ENCODE measurements at regions not wholly inside any gene's neighbourhood (a gene's known extent, or its start where the extent isn't known, plus 50 kb on each side); places are given as distances from the start of the nearest gene placed in this dataset.
A peak's percentile ranks its signal among the peaks of the same experiment; 100 is the strongest.

- no peak for TF ChIP-seq POLR2A (IDR thresholded peaks at IDR 0.05)
- TF ChIP-seq CTCF (IDR thresholded peaks at IDR 0.05), result no peak
- Histone ChIP-seq H3K4me3 (no peak overlapping the region), H3K4me1 (no peaks in the 10 kb centered on the region), H3K27me3 (no peaks in the 10 kb centered on the region), H3K36me3 (no peaks in the 10 kb centered on the region), H3K9me3 (no peaks in the 10 kb centered on the region), H3K27ac (no peak overlapping the region)
- intact Hi-C loops (cut with DNase I), result no loop called here
- ATAC-seq, result no peak
- no peak for DNase-seq
Measured at GRCh38 chr14:21993837-21994236, 320.2 kb upstream of the OR4E1 start.

- intact Hi-C loops (cut with DNase I), result no loop called here
Measured at GRCh38 chr14:21993070-21993469, 319.5 kb upstream of the OR4E1 start.

GRCh38 chr14:21991130-21991529 lies 317.5 kb upstream of the OR4E1 start:
- TF ChIP-seq POLR2A (IDR thresholded peaks at IDR 0.05), result no peak
- no peak for TF ChIP-seq CTCF (IDR thresholded peaks at IDR 0.05)
- WGBS (ENCODE audit: insufficient coverage, low coverage, low lambda C conversion rate, missing lambda C conversion rate), result 31% methylated on average over 2 of the region's 2 CpGs
- DNase-seq, result no peak
- no peak for ATAC-seq
- Histone ChIP-seq H3K9me3 (no peaks in the 10 kb centered on the region), H3K4me3 (no peak overlapping the region), H3K4me1 (no peaks in the 10 kb centered on the region), H3K36me3 (no peaks in the 10 kb centered on the region), H3K27me3 (no peaks in the 10 kb centered on the region), H3K27ac (no peak overlapping the region)
- intact Hi-C loops (cut with DNase I), result no loop called here

More at GRCh38 chr14:21993070-21993469, 319.5 kb upstream of the OR4E1 start:
- 59% methylated on average over 5 of the region's 5 CpGs for WGBS (ENCODE audit: insufficient coverage, low coverage, low lambda C conversion rate, missing lambda C conversion rate)
- Histone ChIP-seq H3K9me3 (no peaks in the 10 kb centered on the region), H3K27ac (no peak overlapping the region), H3K36me3 (no peaks in the 10 kb centered on the region), H3K4me1 (no peaks in the 10 kb centered on the region), H3K4me3 (no peak overlapping the region), H3K27me3 (no peaks in the 10 kb centered on the region)
- TF ChIP-seq POLR2A (IDR thresholded peaks at IDR 0.05), result no peak
- DNase-seq (no peak), ATAC-seq (no peak)

- Histone ChIP-seq H3K27ac (no peak overlapping the region), H3K4me3 (no peak overlapping the region), H3K27me3 (no peaks in the 10 kb centered on the region), H3K36me3 (no peaks in the 10 kb centered on the region), H3K9me3 (no peaks in the 10 kb centered on the region), H3K4me1 (no peaks in the 10 kb centered on the region)
- no peak for DNase-seq
- ATAC-seq, result no peak
- peak in 3 of 4 donors; percentile 25 to 31 (median 30) for TF ChIP-seq CTCF (IDR thresholded peaks at IDR 0.05)
- no peak for TF ChIP-seq POLR2A (IDR thresholded peaks at IDR 0.05)
- intact Hi-C loops (cut with DNase I), result no loop called here
- 29% methylated on average over 2 of the region's 2 CpGs for WGBS (ENCODE audit: insufficient coverage, low coverage, low lambda C conversion rate, missing lambda C conversion rate)
Measured at GRCh38 chr14:21990116-21990515, 316.5 kb upstream of the OR4E1 start.

GRCh38 chr14:21989090-21989489 lies 315.5 kb upstream of the OR4E1 start:
- no peaks in the 10 kb centered on the region for H3K36me3 ChIP-seq
- TF ChIP-seq POLR2A (IDR thresholded peaks at IDR 0.05) (no peak), CTCF (IDR thresholded peaks at IDR 0.05) (no peak)
- WGBS (ENCODE audit: insufficient coverage, low coverage, low lambda C conversion rate, missing lambda C conversion rate), result 54% methylated on average over 7 of the region's 7 CpGs

More at GRCh38 chr14:21989090-21989489, 315.5 kb upstream of the OR4E1 start:
- no peaks in the 10 kb centered on the region for H3K4me1 ChIP-seq
- H3K27ac ChIP-seq, result no peak overlapping the region
- no peak overlapping the region for H3K4me3 ChIP-seq
- no peak for DNase-seq
- intact Hi-C loops (cut with DNase I), result no loop called here
- no peak for ATAC-seq
- no peaks in the 10 kb centered on the region for H3K27me3 ChIP-seq
- no peaks in the 10 kb centered on the region for H3K9me3 ChIP-seq
